H1 (cell line): ENCODE measurements at regions not wholly inside any gene's neighbourhood (a gene's known extent, or its start where the extent isn't known, plus 50 kb on each side); places are given as distances from the start of the nearest gene placed in this dataset.
A peak's percentile ranks its signal among the peaks of the same experiment; 100 is the strongest.

Source experiments
- BCL11A ChIP-seq, 2 experiments: IDR thresholded peaks; one replicate each; pipeline ENCODE4 v1.6.1; 2011; ENCODE audit warnings: low read depth in 2 of 2, low read length in 2 of 2, mild to moderate bottlenecking in 2 of 2
- BRCA1 ChIP-seq: IDR thresholded peaks from 2 replicates; pipeline ENCODE4 v1.6.1; 2012; ENCODE audit warnings: low read depth, low read length, improper control_type of control experiment
- CBX8 ChIP-seq: fragments of 300-800, 300-1000 bp; sonication (generic); IDR thresholded peaks from 2 replicates; pipeline ENCODE4 v1.7.1; 2016; ENCODE audit warnings: low read depth, low read length, borderline replicate concordance
- CHD1 ChIP-seq: IDR thresholded peaks from 2 replicates; pipeline ENCODE4 v1.6.1; 2012; ENCODE audit warnings: low read depth, low read length, improper control_type of control experiment
- JUND ChIP-seq: IDR thresholded peaks from 2 replicates; pipeline ENCODE4 v1.6.1; 2011; ENCODE audit warnings: mild to moderate bottlenecking, improper control_type of control experiment, low read length
- KDM5A ChIP-seq: fragments of 200-600 bp; IDR thresholded peaks from 2 replicates; pipeline ENCODE4 v1.7.1; 2012; ENCODE audit warnings: mild to moderate bottlenecking, low read length, inconsistent platforms, mixed read lengths
- RNF2 ChIP-seq: fragments of 200-900, 300-1000 bp; sonication (generic); IDR thresholded peaks from 2 replicates; pipeline ENCODE4 v1.7.1; 2016; ENCODE audit warnings: borderline replicate concordance, low read depth, mild to moderate bottlenecking, antibody characterized with exemption, low read length; ENCODE audit not compliant: poor library complexity, severe bottlenecking; ENCODE audit errors: missing control alignments
- RXRA ChIP-seq: IDR thresholded peaks from 2 replicates; pipeline ENCODE4 v1.6.1; 2011; ENCODE audit warnings: low read depth, mild to moderate bottlenecking, low read length, moderate library complexity; ENCODE audit not compliant: insufficient read depth
- SAP30 ChIP-seq: fragments of 300-600 bp; sonication (generic); IDR thresholded peaks from 2 replicates; pipeline ENCODE4 v1.7.1; 2012; ENCODE audit warnings: low read length, moderate library complexity, mild to moderate bottlenecking, inconsistent platforms; ENCODE audit not compliant: insufficient read depth, insufficient replicate concordance
- SP1 ChIP-seq: IDR thresholded peaks from 2 replicates; pipeline ENCODE4 v1.6.1; 2011; ENCODE audit warnings: low read depth, low read length
- SUZ12 ChIP-seq: fragments of 200-600 bp; sonication (generic); IDR thresholded peaks from 2 replicates; pipeline ENCODE4 v1.6.1; 2012; ENCODE audit warnings: mild to moderate bottlenecking, inconsistent platforms, low read length, moderate library complexity, mixed read lengths
- TF ChIP-seq, protein P1 (sequence below), 3 experiments: IDR thresholded peaks; 1 replicate in 2 of 3; 2 replicates in 1 of 3; pipeline versions ENCODE4 v1.5.1 to v1.6.1; 2011; ENCODE audit warnings: low read length in 3 of 3, mild to moderate bottlenecking in 3 of 3, inconsistent platforms in 2 of 3, low read depth in 1 of 3, moderate library complexity in 1 of 3; ENCODE audit not compliant: insufficient read depth in 1 of 3; ENCODE audit errors: control extremely low read depth in 1 of 3

GRCh38 chr9:108761655-108762347, 94.0 kb downstream of the ACTL7B start (continued):
- TF ChIP-seq SAP30 (no peak), CHD1 (no peak), CBX8 (no peak), JUND (no peak), SP1 (no peak), RNF2 (no peak), SUZ12 (no peak), KDM5A (no peak), BCL11A (IDR thresholded peaks at IDR 0.05; ENCODE audit: low read depth in 2 of 2, low read length in 2 of 2) (no peak), RXRA (no peak), BRCA1 (no peak)
- TF ChIP-seq, protein P1, sequence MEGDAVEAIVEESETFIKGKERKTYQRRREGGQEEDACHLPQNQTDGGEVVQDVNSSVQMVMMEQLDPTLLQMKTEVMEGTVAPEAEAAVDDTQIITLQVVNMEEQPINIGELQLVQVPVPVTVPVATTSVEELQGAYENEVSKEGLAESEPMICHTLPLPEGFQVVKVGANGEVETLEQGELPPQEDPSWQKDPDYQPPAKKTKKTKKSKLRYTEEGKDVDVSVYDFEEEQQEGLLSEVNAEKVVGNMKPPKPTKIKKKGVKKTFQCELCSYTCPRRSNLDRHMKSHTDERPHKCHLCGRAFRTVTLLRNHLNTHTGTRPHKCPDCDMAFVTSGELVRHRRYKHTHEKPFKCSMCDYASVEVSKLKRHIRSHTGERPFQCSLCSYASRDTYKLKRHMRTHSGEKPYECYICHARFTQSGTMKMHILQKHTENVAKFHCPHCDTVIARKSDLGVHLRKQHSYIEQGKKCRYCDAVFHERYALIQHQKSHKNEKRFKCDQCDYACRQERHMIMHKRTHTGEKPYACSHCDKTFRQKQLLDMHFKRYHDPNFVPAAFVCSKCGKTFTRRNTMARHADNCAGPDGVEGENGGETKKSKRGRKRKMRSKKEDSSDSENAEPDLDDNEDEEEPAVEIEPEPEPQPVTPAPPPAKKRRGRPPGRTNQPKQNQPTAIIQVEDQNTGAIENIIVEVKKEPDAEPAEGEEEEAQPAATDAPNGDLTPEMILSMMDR (IDR thresholded peaks at IDR 0.05; ENCODE audit: control extremely low read depth in 1 of 3, insufficient read depth in 1 of 3, low read depth in 1 of 3, low read length in 3 of 3): peak; percentile 71 to 84 (median 82)
